GM12874 (cell line): ENCODE measurements at regions not wholly inside any gene's neighbourhood (a gene's known extent, or its start where the extent isn't known, plus 50 kb on each side); places are given as distances from the start of the nearest gene placed in this dataset.

Experiments
- CTCF ChIP-seq: IDR thresholded peaks from 2 replicates; pipeline ENCODE4 v1.5.1; 2011; ENCODE audit warnings: low read depth, mild to moderate bottlenecking, control low read depth, low read length, moderate library complexity; ENCODE audit not compliant: insufficient read depth

DNA sequence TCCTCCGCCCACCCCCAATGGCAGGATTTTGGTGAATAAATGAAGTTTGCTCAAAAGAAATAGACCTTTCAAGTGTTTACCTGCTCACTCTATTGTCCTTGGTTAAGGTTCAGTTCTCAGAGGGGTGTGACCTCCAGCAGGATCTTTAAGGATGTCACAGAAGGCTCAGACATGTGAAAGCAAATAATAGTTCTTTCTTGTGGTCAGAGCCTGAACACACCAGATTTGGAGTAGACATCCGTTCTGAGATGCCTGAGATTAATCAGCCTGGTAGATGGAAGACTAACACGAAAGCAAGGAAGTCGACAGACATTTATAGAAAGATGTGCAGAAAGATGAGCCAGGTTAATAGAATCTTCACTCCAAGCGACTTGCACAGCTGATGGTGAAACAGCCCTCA lies 557.9 kb upstream of the CDH11 start:
- no peak for TF ChIP-seq CTCF

DNA sequence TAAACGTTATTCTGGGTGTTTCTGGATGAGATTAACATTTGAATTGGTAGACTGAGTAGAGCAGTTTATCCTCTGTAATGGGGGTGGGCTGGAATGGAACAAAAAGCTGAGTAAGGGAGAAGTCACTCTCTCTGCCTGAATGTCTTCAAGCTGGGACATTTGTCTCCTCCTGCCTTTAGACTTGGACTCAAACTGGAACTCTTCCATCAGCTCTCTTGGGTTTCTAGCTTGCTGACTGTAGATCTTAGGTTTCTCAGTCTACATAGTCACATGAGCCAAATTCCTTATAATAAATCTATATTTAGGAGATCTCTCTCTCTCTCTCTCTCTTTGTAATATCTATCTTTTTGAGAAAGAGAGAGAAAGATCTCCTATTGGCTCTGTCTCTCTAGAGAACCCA lies 553.3 kb upstream of the CDH11 start:
- TF ChIP-seq CTCF, result no peak

GRCh38 chr16:65672960-65673359 lies 551.1 kb upstream of the CDH11 start:
- no peak for TF ChIP-seq CTCF

GRCh38 chr16:65671071-65671470 lies 549.2 kb upstream of the CDH11 start:
- no peak for TF ChIP-seq CTCF

DNA sequence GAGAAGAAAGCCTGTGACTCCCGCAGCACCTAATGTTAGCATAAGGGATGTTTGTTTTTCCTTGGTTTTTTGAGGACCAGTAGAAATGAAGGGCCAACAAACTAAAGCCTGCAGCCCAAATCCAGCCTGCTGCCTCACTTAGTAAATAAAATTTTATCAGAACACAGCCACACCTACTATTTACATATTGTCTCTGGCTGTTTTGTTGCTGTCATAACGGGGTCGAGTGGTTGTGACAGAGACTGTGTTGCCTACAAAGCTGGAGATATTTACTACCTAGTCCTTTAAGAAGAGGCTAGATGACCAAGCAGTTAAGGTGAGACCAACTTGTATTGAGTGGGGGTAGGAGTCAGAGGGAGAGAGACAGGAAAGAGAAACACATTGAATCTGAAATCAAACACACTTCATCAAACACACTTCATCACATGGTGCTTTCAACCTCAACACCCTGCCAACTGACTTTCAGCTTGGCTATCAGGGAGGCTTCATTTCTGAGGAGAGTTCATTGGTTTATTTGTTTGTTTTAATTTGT lies 546.3 kb upstream of the CDH11 start:
- TF ChIP-seq CTCF, result no peak

GRCh38 chr16:65667011-65667578 lies 545.2 kb upstream of the CDH11 start:
- TF ChIP-seq CTCF, result no peak

GRCh38 chr16:65666132-65666941 lies 544.5 kb upstream of the CDH11 start:
- no peak for TF ChIP-seq CTCF
